ENCODE measurements at regions not wholly inside any gene's neighbourhood (a gene's known extent, or its start where the extent isn't known, plus 50 kb on each side); places are given as distances from the start of the nearest gene placed in this dataset.

DNA sequence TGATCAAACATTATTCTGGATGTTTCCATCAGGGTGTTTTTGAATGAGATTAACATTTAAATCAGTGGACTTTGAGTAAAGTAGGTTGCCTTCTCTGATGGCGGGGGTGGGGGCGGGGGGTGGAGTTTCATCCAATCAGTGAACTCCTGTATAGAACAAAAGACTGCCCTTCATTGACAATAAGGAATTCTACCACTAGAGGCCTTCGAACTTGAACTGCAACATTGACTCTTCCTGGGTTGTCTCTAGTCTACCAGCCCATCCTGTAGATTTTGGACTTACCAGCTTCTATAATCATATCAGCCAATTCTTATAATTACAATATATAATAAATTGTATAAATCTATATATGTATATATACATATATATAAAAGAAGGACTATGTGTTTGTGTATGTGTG, 520.4 kb upstream of the CXADR start:
- Histone ChIP-seq H3K27me3 (ENCODE audit: insufficient read depth, low read length) (no peaks in the 10 kb centered on the region), H2BK120ac (ENCODE audit: insufficient read depth, low read length, poor library complexity) (no peak overlapping the region), H3K23ac (ENCODE audit: low read length) (no peak overlapping the region), H3K4me1 (ENCODE audit: control insufficient read depth in 1 of 2, insufficient read depth in 2 of 2, low read length in 2 of 2) (no peaks in the 10 kb centered on the region), H3K4me2 (ENCODE audit: low read length) (no peak overlapping the region), H3K14ac (ENCODE audit: low read length) (no peak overlapping the region), H3K9me3 (ENCODE audit: insufficient read depth, low read depth, low read length) (no peaks in the 10 kb centered on the region), H2AFZ (ENCODE audit: insufficient read depth, low read length, poor library complexity) (no peak overlapping the region), H2BK5ac (ENCODE audit: low read depth, low read length, poor library complexity) (no peak overlapping the region), H4K12ac (ENCODE audit: low read depth, low read length) (no peak overlapping the region), H4K8ac (ENCODE audit: low read depth, low read length) (no peak overlapping the region), H4K91ac (ENCODE audit: low read depth, low read length) (no peak overlapping the region), H3K79me2 (ENCODE audit: control insufficient read depth, insufficient read depth, low read length, poor library complexity) (no peaks in the 10 kb centered on the region), H3K79me1 (ENCODE audit: low read length) (no peaks in the 10 kb centered on the region), H3K27ac (ENCODE audit: low read depth, low read length) (no peak overlapping the region), H3K36me3 (ENCODE audit: control insufficient read depth in 1 of 2, insufficient read depth in 2 of 2, low read length in 2 of 2) (no peaks in the 10 kb centered on the region), H3K4ac (ENCODE audit: low read depth, low read length) (no peak overlapping the region), H3K18ac (ENCODE audit: low read length) (no peak overlapping the region), H3K9ac (ENCODE audit: low read length) (no peak overlapping the region), H2AK5ac (ENCODE audit: low read length) (no peak overlapping the region), H2BK12ac (ENCODE audit: low read length) (no peak overlapping the region), H3K4me3 (ENCODE audit: low read depth, low read length) (no peak overlapping the region)
- no CpG with 5 or more reads among the region's 3 CpGs for WGBS (ENCODE audit: extremely low coverage, insufficient coverage, insufficient read length)
- DNase-seq = no peak

DNA sequence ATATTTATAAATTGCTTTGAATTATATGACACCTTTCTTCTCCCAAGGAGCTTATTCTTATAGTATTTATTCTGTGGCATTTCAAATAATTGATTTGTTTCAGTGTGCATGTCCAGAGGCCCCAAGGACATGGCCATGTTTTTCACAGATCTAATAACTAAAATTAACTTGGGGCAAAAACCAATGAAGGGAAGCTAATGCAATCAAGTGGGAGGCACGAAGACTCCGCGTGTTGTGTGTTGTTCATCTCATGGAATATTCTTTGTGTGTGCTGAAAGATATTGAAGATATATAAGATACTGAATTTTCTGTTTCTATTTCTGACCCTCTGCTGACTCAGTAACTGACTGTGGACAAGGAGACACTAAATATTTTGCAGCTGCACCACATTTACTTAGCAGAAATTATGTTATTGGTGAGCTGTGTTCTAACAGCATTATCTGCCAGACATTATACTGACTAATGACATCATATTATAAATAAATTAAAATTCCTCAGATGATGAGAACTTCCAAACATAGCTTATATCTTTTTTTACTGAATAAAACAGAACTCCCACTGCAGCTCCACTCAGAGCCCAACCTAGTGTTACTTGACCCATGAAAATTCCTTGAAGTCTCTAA, 519.3 kb upstream of the CXADR start:
- H3K79me2 ChIP-seq (ENCODE audit: control insufficient read depth, insufficient read depth, low read length, poor library complexity) = no peaks in the 10 kb centered on the region
- H3K9me3 ChIP-seq (ENCODE audit: insufficient read depth, low read depth, low read length) = no peaks in the 10 kb centered on the region
- DNase-seq = no peak
- H3K9ac ChIP-seq (ENCODE audit: low read length) = no peak overlapping the region
- H3K4ac ChIP-seq (ENCODE audit: low read depth, low read length) = no peak overlapping the region
- WGBS (ENCODE audit: extremely low coverage, insufficient coverage, insufficient read length) = no CpG with 5 or more reads among the region's 3 CpGs
- no peaks in the 10 kb centered on the region for H3K36me3 ChIP-seq (ENCODE audit: control insufficient read depth in 1 of 2, insufficient read depth in 2 of 2, low read length in 2 of 2)
- no peak overlapping the region for H3K4me3 ChIP-seq (ENCODE audit: low read depth, low read length)
- no peak overlapping the region for H3K14ac ChIP-seq (ENCODE audit: low read length)
- H3K27ac ChIP-seq (ENCODE audit: low read depth, low read length) = no peak overlapping the region
- H3K79me1 ChIP-seq (ENCODE audit: low read length) = no peaks in the 10 kb centered on the region
- no peak overlapping the region for H3K18ac ChIP-seq (ENCODE audit: low read length)
- H4K12ac ChIP-seq (ENCODE audit: low read depth, low read length) = no peak overlapping the region
- no peak overlapping the region for H2AFZ ChIP-seq (ENCODE audit: insufficient read depth, low read length, poor library complexity)
- no peak overlapping the region for H2AK5ac ChIP-seq (ENCODE audit: low read length)
- H2BK12ac ChIP-seq (ENCODE audit: low read length) = no peak overlapping the region
- H3K4me2 ChIP-seq (ENCODE audit: low read length) = no peak overlapping the region
- H3K23ac ChIP-seq (ENCODE audit: low read length) = no peak overlapping the region
- no peak overlapping the region for H4K8ac ChIP-seq (ENCODE audit: low read depth, low read length)
- no peaks in the 10 kb centered on the region for H3K27me3 ChIP-seq (ENCODE audit: insufficient read depth, low read length)
- no peak overlapping the region for H2BK5ac ChIP-seq (ENCODE audit: low read depth, low read length, poor library complexity)
- no peak overlapping the region for H4K91ac ChIP-seq (ENCODE audit: low read depth, low read length)
- no peaks in the 10 kb centered on the region for H3K4me1 ChIP-seq (ENCODE audit: control insufficient read depth in 1 of 2, insufficient read depth in 2 of 2, low read length in 2 of 2)
- no peak overlapping the region for H2BK120ac ChIP-seq (ENCODE audit: insufficient read depth, low read length, poor library complexity)

DNA sequence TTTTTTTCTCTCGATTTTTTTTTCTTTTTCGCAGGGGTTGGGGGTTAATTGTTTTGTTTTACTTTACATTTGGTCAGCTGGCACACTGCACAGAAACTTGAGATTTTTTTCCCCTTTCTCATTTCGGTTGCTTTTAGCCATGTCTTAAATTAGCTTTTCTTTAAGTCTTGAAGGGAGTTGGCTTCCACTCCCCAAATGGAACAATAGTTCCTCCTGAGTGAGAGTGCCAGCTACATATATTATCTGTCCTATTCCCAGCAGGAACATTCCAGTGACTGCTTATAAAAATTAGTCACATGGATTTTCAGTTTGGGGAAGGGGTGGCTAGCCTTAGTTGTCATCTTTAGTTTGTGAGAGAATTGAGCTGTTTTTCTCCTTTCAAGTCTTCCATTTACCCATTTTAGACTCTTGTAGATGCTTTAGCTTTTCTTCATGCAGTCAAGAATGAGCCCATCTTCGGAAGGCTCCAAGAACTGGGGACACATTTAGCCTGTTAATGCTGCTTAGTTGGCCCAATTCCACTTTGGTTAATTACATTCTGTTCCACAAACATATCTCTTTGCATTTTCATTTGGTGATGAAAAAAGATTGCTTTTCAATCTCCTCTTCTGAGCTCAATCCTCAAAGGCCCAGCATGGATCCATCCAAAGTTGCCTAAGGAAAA, 510.1 kb upstream of the CXADR start:
- no peak overlapping the region for H3K9ac ChIP-seq (ENCODE audit: low read length)
- DNase-seq = no peak
- H2BK12ac ChIP-seq (ENCODE audit: low read length) = no peak overlapping the region
- H3K36me3 ChIP-seq (ENCODE audit: control insufficient read depth in 1 of 2, insufficient read depth in 2 of 2, low read length in 2 of 2) = no peaks in the 10 kb centered on the region
- no CpG with 5 or more reads among the region's 4 CpGs for WGBS (ENCODE audit: extremely low coverage, insufficient coverage, insufficient read length)
- H3K27me3 ChIP-seq (ENCODE audit: insufficient read depth, low read length) = no peaks in the 10 kb centered on the region
- H2BK120ac ChIP-seq (ENCODE audit: insufficient read depth, low read length, poor library complexity) = no peak overlapping the region
- peaks cover 1% of the 10 kb centered on the region for H3K79me1 ChIP-seq (ENCODE audit: low read length)
- H3K9me3 ChIP-seq (ENCODE audit: insufficient read depth, low read depth, low read length) = no peaks in the 10 kb centered on the region
- no peaks in the 10 kb centered on the region for H3K79me2 ChIP-seq (ENCODE audit: control insufficient read depth, insufficient read depth, low read length, poor library complexity)
- H3K4me3 ChIP-seq (ENCODE audit: low read depth, low read length) = no peak overlapping the region
- H2AFZ ChIP-seq (ENCODE audit: insufficient read depth, low read length, poor library complexity) = no peak overlapping the region
- H3K14ac ChIP-seq (ENCODE audit: low read length) = no peak overlapping the region
- no peak overlapping the region for H2AK5ac ChIP-seq (ENCODE audit: low read length)
- H3K27ac ChIP-seq (ENCODE audit: low read depth, low read length) = peak overlapping the region; percentile 81
- H3K4me2 ChIP-seq (ENCODE audit: low read length) = no peak overlapping the region
- H3K4me1 ChIP-seq (ENCODE audit: control insufficient read depth in 1 of 2, insufficient read depth in 2 of 2, low read length in 2 of 2) = peaks cover 0 to 2% of the 10 kb centered on the region in 2 experiments
- H3K4ac ChIP-seq (ENCODE audit: low read depth, low read length) = no peak overlapping the region
- H4K8ac ChIP-seq (ENCODE audit: low read depth, low read length) = no peak overlapping the region
- no peak overlapping the region for H3K23ac ChIP-seq (ENCODE audit: low read length)
- H4K12ac ChIP-seq (ENCODE audit: low read depth, low read length) = no peak overlapping the region
- H4K91ac ChIP-seq (ENCODE audit: low read depth, low read length) = no peak overlapping the region
- no peak overlapping the region for H2BK5ac ChIP-seq (ENCODE audit: low read depth, low read length, poor library complexity)
- no peak overlapping the region for H3K18ac ChIP-seq (ENCODE audit: low read length)

DNA sequence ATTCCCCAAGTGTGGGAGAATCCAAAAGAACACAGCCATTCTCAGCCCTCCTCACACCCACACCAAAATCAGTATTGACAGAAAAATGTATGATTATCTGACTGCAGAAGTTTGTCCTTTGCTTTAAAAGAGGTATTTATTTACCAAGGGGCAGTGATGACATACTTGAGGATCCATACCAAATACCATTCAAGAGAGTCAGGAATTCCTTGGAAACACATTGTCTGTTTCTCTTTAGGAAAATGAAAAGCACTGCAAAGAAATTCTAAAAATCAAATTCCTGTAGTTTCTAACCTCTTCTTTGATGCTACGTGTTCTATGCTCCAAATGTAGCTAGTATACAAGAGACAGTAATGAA, 509.6 kb upstream of the CXADR start:
- no peak overlapping the region for H2AK5ac ChIP-seq (ENCODE audit: low read length)
- H3K18ac ChIP-seq (ENCODE audit: low read length) = no peak overlapping the region
- H3K4me2 ChIP-seq (ENCODE audit: low read length) = no peak overlapping the region
- H3K36me3 ChIP-seq (ENCODE audit: control insufficient read depth in 1 of 2, insufficient read depth in 2 of 2, low read length in 2 of 2) = no peaks in the 10 kb centered on the region
- H2AFZ ChIP-seq (ENCODE audit: insufficient read depth, low read length, poor library complexity) = no peak overlapping the region
- no peak overlapping the region for H2BK120ac ChIP-seq (ENCODE audit: insufficient read depth, low read length, poor library complexity)
- H3K4me3 ChIP-seq (ENCODE audit: low read depth, low read length) = no peak overlapping the region
- H3K27me3 ChIP-seq (ENCODE audit: insufficient read depth, low read length) = no peaks in the 10 kb centered on the region
- no peak overlapping the region for H3K4ac ChIP-seq (ENCODE audit: low read depth, low read length)
- H3K79me2 ChIP-seq (ENCODE audit: control insufficient read depth, insufficient read depth, low read length, poor library complexity) = no peaks in the 10 kb centered on the region
- H3K9ac ChIP-seq (ENCODE audit: low read length) = no peak overlapping the region
- peaks cover 1% of the 10 kb centered on the region for H3K79me1 ChIP-seq (ENCODE audit: low read length)
- no CpG with 5 or more reads among the region's 1 CpG for WGBS (ENCODE audit: extremely low coverage, insufficient coverage, insufficient read length)
- no peak overlapping the region for H2BK5ac ChIP-seq (ENCODE audit: low read depth, low read length, poor library complexity)
- peak overlapping the region; percentile 81 for H3K27ac ChIP-seq (ENCODE audit: low read depth, low read length)
- DNase-seq = peak in 1 of 2 donors; percentile 4
- no peaks in the 10 kb centered on the region for H3K9me3 ChIP-seq (ENCODE audit: insufficient read depth, low read depth, low read length)
- H3K23ac ChIP-seq (ENCODE audit: low read length) = no peak overlapping the region
- no peak overlapping the region for H2BK12ac ChIP-seq (ENCODE audit: low read length)
- peaks cover 0 to 2% of the 10 kb centered on the region in 2 experiments for H3K4me1 ChIP-seq (ENCODE audit: control insufficient read depth in 1 of 2, insufficient read depth in 2 of 2, low read length in 2 of 2)
- no peak overlapping the region for H4K91ac ChIP-seq (ENCODE audit: low read depth, low read length)
- H3K14ac ChIP-seq (ENCODE audit: low read length) = no peak overlapping the region
- H4K12ac ChIP-seq (ENCODE audit: low read depth, low read length) = no peak overlapping the region
- H4K8ac ChIP-seq (ENCODE audit: low read depth, low read length) = no peak overlapping the region
